Liver (tissue), 3 donors: ENCODE measurements at regions not wholly inside any gene's neighbourhood (a gene's known extent, or its start where the extent isn't known, plus 50 kb on each side); places are given as distances from the start of the nearest gene placed in this dataset.

Source experiments
- CTCF ChIP-seq: fragments of 150-350 bp; IDR thresholded peaks from 2 replicates; pipeline ENCODE4 v1.5.1; 2017; ENCODE audit warnings: improper control_type of control experiment, low read depth, low read length; ENCODE audit not compliant: missing input control
- EGR1 ChIP-seq, 2 donors: IDR thresholded peaks; 2 replicates each; pipeline ENCODE4 v1.6.1; 2016 to 2018; ENCODE audit warnings: antibody characterized with exemption in 2 of 2, low read depth in 2 of 2
- GABPA ChIP-seq, 2 donors: IDR thresholded peaks in 1 of 2; conservative IDR thresholded peaks in 1 of 2; 2 replicates each; pipeline ENCODE4 v1.6.1; 2016; ENCODE audit warnings: antibody characterized with exemption in 2 of 2, mild to moderate bottlenecking in 1 of 2, moderate library complexity in 1 of 2
- MAX ChIP-seq: IDR thresholded peaks from 2 replicates; pipeline ENCODE4 v1.6.1; 2016; ENCODE audit warnings: antibody characterized with exemption
- RAD21 ChIP-seq, 2 donors: IDR thresholded peaks; 2 replicates each; pipeline ENCODE4 v1.6.1; 2016; ENCODE audit warnings: antibody characterized with exemption in 2 of 2, mild to moderate bottlenecking in 2 of 2
- REST ChIP-seq: IDR thresholded peaks from 2 replicates; pipeline ENCODE4 v1.6.1; 2016; ENCODE audit warnings: antibody characterized with exemption, mild to moderate bottlenecking
- TAF1 ChIP-seq: conservative IDR thresholded peaks from 2 replicates; pipeline ENCODE4 v1.6.1; 2016; ENCODE audit warnings: antibody characterized with exemption, mild to moderate bottlenecking
- donor health status: healthy.
- donor health status: healthy.

GRCh38 chr16:73888840-73889490 lies 407.6 kb upstream of the PSMD7 start:
- TF ChIP-seq EGR1 (IDR thresholded peaks at IDR 0.05; ENCODE audit: low read depth in 2 of 2) = no peak
- no peak for TF ChIP-seq REST
- TF ChIP-seq MAX = no peak
- TF ChIP-seq CTCF = no peak
- no peak for TF ChIP-seq TAF1
- TF ChIP-seq RAD21 (IDR thresholded peaks at IDR 0.05) = no peak
- TF ChIP-seq GABPA (IDR thresholded peaks at IDR 0.05 in 1 of 2, conservative IDR thresholded peaks at IDR 0.05 in 1 of 2) = no peak
